GM12872 (cell line): ENCODE measurements at regions not wholly inside any gene's neighbourhood (a gene's known extent, or its start where the extent isn't known, plus 50 kb on each side); places are given as distances from the start of the nearest gene placed in this dataset.

Source experiments
- CTCF ChIP-seq: IDR thresholded peaks from 3 replicates; pipeline ENCODE4 v1.5.1; 2011; ENCODE audit warnings: low read depth, mild to moderate bottlenecking, low read length, moderate library complexity; ENCODE audit not compliant: insufficient read depth

- no peak for TF ChIP-seq CTCF
These were observed 257.5 kb downstream of the GADD45G start for GRCh38 chr9:89862316-89862715.

GRCh38 chr9:89863141-89863540, 258.3 kb downstream of the GADD45G start:
- no peak for TF ChIP-seq CTCF

- no peak for TF ChIP-seq CTCF
These were observed 259.0 kb downstream of the GADD45G start for GRCh38 chr9:89863837-89864236.

- no peak for TF ChIP-seq CTCF
These were observed 259.4 kb downstream of the GADD45G start for GRCh38 chr9:89864257-89864656.

GRCh38 chr9:89864731-89865130, 259.9 kb downstream of the GADD45G start:
- TF ChIP-seq CTCF, result no peak

- no peak for TF ChIP-seq CTCF
These were observed 260.5 kb downstream of the GADD45G start for GRCh38 chr9:89865357-89865756.

GRCh38 chr9:89865981-89866380, 261.2 kb downstream of the GADD45G start:
- no peak for TF ChIP-seq CTCF

GRCh38 chr9:89866701-89867100, 261.9 kb downstream of the GADD45G start:
- TF ChIP-seq CTCF, result no peak
